Left colon (tissue), 2 donors: ENCODE measurements at regions not wholly inside any gene's neighbourhood (a gene's known extent, or its start where the extent isn't known, plus 50 kb on each side); places are given as distances from the start of the nearest gene placed in this dataset.

Experiments
- ATAC-seq: fragments of 200-7000 bp; cut with Tn5 transposase; one replicate; pipeline ENCODE4 v1.9.1; 2020; ENCODE audit warnings: mild to moderate bottlenecking, moderate library complexity
- DNase-seq, 2 donors: peaks; one replicate each; pipeline ENCODE4 v3.0.0-alpha.2; 2020
- intact Hi-C, 2 donors: fragments of 100-400 bp; cut with DNase I in 1 of 2; cut with micrococcal nuclease in 1 of 2; formaldehyde crosslinking; loops; one replicate each; pipeline versions ENCODE4 v1.11.2 to v1.14.0; 2022; cut with DNase I, micrococcal nuclease
- donor health status: DM: no; HTN: no; CAD: no.
- donor health status: DM: yes; HTN: yes; CAD: no.

DNA sequence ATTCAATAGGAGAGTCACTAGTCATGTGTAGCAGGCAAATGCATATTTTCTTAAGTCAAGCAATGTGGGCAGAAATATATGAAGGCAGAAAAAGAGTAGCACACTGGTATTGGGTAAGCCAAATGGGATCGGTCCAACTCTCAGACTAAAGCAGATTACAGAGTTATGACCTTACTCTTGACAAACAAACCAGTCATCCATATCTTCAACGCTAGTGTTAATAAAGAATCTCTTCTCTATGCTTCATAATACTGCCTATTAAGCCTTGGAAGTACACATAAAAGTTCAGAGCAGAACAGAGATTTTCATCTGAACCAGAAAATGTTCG lies 320.2 kb upstream of the JARID2 start:
- ATAC-seq (no peak), DNase-seq (no peak)
- intact Hi-C loops: no loop called here

DNA sequence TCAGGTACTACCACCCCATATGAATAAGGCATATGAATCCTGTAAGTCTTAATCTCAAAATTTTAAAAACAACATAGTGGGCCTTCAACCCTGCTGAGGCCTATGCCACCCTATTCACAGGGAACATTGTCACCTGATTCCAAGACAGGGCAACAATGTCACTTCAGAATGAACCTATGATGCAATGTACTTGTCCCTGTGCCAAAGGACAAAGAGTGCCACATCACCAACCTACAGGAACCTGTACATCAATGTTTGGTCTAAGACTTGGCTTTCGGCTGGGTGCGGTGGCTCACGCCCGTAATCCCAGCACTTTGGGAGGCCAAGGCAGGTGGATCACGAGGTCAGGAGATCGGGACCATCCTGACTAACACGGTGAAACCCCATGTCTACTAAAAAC lies 318.5 kb upstream of the JARID2 start:
- ATAC-seq (peak; percentile 25), DNase-seq (no peak)
- intact Hi-C loops: no loop called here

GRCh38 chr6:14929291-14929690 lies 316.6 kb upstream of the JARID2 start:
- intact Hi-C loops: no loop called here
- ATAC-seq: no peak
- DNase-seq: no peak

DNA sequence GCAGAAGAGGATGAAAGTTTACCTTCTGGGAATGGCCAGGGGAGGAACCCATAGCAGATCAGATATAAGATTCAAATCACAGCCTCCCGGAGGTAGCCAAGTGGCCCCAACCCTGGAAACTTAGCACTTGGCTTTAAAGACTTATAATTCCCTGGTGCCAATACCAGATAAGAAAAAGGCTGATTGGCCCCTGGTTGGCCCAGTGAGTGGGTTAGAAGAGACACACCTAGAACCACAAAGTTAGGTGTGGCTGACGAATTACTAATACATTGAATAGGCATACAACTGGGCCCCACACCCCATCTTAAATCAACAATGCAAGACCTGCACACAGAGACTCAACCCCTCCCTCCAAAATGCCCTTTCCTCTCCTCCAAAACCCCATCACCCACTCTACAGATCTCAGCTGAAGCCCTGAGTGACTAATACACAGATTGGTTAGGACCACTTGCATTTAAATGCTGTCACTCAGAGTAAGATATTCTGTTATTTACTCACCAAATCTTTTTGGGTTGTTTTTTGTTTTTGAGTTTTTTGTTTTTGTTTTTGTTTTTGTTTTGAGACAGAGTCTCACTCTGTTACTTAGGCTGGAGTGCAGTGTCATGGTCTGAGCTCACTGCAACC lies 315.4 kb upstream of the JARID2 start:
- intact Hi-C loops: no loop called here
- ATAC-seq: peak; percentile 91
- peak; percentile 30 to 38 for DNase-seq

- intact Hi-C loops: no loop called here
- DNase-seq (no peak), ATAC-seq (no peak)
Measured at GRCh38 chr6:14932485-14933182, 313.2 kb upstream of the JARID2 start.

DNA sequence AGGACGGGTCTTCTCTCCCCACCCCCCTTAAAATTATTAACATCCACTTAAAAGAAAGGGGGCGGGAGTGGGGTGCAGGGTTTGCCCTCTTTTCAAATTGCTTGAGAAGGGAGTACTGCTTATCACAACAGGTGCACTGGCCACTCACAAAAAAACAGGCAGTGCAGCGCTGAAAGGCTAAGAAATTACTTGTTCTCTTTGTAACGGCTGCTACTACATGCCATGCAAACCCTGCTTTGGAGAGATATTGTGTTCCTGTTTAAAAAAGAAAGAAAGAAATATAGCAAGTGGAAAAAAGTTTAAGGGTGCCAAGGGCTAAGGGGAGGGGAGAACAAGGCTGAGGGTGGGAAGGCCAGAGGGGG lies 312.7 kb upstream of the JARID2 start:
- intact Hi-C loops: no loop called here
- no peak for DNase-seq
- ATAC-seq: no peak

DNA sequence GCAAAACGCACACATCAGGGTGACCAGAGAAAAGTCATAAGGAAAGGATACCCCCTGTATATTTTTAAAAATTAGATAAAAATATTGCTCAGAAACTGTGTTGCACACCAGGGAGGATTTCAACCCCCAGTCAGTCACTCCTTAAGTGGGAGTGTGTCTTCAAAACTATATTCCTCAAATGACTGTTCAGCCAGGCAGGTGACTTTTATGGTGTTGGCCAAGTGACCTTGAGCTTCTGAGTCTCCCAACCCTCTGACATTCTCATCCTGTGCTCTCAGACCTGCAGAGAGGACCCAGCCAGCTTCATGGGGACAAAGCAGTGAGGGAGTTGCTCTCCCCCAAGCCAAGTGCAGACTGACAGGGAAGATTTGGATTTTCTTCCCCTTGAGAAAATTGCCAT lies 311.9 kb upstream of the JARID2 start:
- no peak for DNase-seq
- ATAC-seq: no peak
- intact Hi-C loops: no loop called here

- DNase-seq (no peak), ATAC-seq (no peak)
- intact Hi-C loops: no loop called here
Measured at GRCh38 chr6:14934844-14935243, 311.0 kb upstream of the JARID2 start.

DNA sequence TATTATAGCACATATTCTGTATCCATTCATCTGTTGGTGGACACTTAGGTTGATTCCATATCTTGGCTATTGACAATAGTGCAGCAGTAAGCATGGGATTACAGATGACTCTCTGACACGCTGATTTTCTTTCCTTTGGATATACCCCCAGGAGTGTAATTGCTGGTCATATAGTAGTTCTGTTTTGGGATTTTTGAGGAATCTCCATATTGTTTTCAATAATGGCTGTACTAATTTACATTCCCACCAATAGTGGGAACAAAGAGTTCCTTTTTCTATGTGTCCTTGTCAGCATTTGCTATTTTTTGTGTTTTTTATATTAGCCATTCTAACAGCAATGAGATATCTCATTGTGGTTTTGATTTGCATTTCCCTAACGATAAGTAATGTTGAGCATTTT lies 309.0 kb upstream of the JARID2 start:
- ATAC-seq: no peak
- intact Hi-C loops: no loop called here
- DNase-seq: no peak

GRCh38 chr6:14943116-14943515 lies 302.8 kb upstream of the JARID2 start:
- intact Hi-C loops: no loop called here

GRCh38 chr6:14944593-14944992 lies 301.3 kb upstream of the JARID2 start:
- DNase-seq: no peak
- intact Hi-C loops: no loop called here
- no peak for ATAC-seq

More at GRCh38 chr6:14943116-14943515, 302.8 kb upstream of the JARID2 start:
- ATAC-seq: no peak
- DNase-seq: no peak

DNA sequence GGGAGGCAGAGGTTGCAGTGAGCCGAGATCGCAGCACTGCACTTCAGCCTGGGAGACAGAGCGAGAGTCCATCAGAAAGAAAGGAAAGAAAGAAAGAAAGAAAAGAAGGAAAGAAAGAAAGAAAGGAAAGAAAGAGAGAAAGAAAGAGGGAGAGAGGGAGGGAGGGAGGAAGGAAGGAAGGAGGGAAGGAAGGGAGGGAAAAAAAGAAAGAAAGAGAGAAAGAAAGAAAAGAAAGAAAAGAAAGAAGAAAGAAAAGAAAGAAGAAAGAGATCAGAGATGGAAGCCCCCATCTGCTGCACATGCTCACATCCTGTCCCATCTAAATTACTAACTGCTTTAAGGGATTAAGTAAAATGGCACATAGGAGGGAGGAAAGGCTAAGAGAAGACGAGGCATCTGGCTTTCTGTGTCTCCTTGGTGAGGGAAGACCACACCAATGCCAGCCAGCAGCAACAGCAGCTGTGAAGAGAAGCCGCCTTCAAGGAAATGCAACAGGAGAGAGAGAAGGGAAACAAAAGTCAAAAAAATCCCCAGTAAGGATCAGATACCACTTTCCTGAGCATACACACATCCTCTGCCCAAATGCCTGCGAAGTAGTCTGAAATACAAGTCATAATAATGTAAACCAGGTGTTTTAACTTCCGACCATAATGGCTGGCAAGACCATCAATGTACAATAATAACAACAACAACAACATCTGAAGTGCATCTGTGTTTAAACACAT lies 300.2 kb upstream of the JARID2 start:
- DNase-seq (no peak), ATAC-seq (no peak)
- intact Hi-C loops: no loop called here

DNA sequence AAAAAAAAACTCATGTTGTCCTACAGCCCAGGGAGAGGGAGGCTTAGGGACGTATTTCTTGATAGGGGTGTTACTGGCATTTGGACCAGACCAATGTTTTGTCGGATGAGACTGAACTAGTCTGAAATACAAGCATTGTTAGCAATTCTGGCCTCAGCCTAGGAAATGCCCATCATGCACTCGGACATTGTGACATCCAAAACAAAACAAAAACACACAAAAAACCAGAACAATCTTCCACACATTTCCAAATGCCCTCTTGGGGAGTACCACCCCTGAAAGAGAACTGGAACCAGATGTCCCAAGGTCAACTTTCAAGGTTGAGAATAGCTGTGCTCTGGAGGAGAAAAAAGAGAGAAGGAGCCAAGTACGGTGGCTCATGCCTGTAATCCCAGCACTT lies 299.1 kb upstream of the JARID2 start:
- intact Hi-C loops: no loop called here
- ATAC-seq (no peak), DNase-seq (no peak)

GRCh38 chr6:14948586-14949245 lies 297.2 kb upstream of the JARID2 start:
- ATAC-seq: peak; percentile 77

GRCh38 chr6:14950103-14950969 lies 295.5 kb upstream of the JARID2 start:
- intact Hi-C loops: no loop called here
- ATAC-seq (no peak), DNase-seq (no peak)

More at GRCh38 chr6:14948586-14949245, 297.2 kb upstream of the JARID2 start:
- DNase-seq: no peak
- intact Hi-C loops: no loop called here

GRCh38 chr6:14950970-14951276 lies 294.9 kb upstream of the JARID2 start:
- DNase-seq: no peak
- ATAC-seq: no peak
- intact Hi-C loops: no loop called here

GRCh38 chr6:14951704-14952103 lies 294.2 kb upstream of the JARID2 start:
- ATAC-seq: no peak
- DNase-seq: no peak
- intact Hi-C loops: no loop called here

GRCh38 chr6:14953836-14954235 lies 292.0 kb upstream of the JARID2 start:
- DNase-seq (no peak), ATAC-seq (no peak)
- intact Hi-C loops: no loop called here

DNA sequence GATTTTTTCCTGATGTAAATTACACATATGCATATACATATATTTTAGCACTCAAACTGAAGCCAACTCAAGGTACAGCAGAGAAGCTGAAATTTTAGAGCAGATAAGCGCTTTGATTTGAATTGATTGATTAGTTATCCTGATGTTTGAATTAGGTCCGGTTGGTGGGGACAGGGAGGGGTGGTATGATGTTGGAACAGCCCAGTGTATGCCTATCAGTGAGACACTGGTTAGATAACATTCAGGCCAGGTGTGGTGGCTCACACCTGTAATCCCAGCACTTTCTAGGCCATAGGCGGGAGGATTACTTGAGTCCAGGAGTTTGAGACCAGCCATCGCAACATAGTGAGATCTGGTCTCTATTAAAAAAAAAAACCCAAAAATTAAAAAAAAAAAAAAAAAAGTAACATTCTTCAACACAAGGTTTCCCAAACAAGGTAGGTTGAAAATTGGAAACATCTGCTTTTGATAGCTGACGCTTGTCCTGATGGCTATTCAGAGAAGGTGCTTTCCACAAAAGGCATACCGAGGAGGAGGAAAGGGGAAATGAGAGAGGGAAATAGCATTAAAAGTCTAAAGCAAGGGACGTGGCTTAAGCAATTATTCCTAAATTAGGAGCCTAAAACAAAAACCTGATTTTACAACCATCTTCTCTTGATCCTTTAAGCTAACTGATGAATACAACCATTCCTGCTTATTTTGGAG lies 288.4 kb upstream of the JARID2 start:
- ATAC-seq: no peak
- no peak for DNase-seq
- intact Hi-C loops: no loop called here
